Hepatic stellate cell (primary cell): ENCODE measurements at regions not wholly inside any gene's neighbourhood (a gene's known extent, or its start where the extent isn't known, plus 50 kb on each side); places are given as distances from the start of the nearest gene placed in this dataset.
"Not testable (repeated sequence)": the region's sequence is repeated elsewhere in the genome, so short reads cannot be mapped to it uniquely, and the experiment has no call there.

ENCODE experiments used
- DNase-seq: peaks from one replicate; pipeline ENCODE4 v3.0.0; 2011; ENCODE audit warnings: low spot score

GRCh38 chr11:127950162-127950561, 637.2 kb downstream of the ETS1 start:
- DNase-seq: no peak

- no peak for DNase-seq
Measured at GRCh38 chr11:127943763-127944162, 643.6 kb downstream of the ETS1 start.

- DNase-seq: no peak
Measured at GRCh38 chr11:127943152-127943551, 644.2 kb downstream of the ETS1 start.

- not testable (repeated sequence) for DNase-seq
Measured at GRCh38 chr11:127941554-127941953, 645.8 kb downstream of the ETS1 start.

GRCh38 chr11:127939000-127939399, 648.4 kb downstream of the ETS1 start:
- DNase-seq: no peak

- no peak for DNase-seq
Measured at GRCh38 chr11:127935081-127935480, 652.3 kb downstream of the ETS1 start.

DNA sequence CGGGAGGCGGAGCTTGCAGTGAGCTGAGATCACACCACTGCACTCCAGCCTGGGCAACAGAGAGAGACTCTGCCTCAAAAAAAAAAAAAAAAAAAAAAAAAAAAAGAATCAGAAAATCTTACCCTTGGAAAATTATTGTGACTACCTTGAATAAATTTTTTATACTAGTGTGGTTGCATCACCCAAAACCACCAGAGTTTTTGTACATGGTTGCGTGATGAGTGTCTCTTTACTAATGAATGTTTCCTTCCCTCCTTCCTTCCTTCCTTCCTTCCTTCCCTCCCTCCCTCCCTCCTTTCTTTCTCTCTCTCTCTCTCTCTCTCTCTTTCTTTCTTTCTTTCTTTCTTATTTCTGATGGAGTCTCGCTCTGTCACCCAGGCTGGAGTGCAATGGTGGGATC, 653.4 kb downstream of the ETS1 start:
- not testable (repeated sequence) for DNase-seq

DNA sequence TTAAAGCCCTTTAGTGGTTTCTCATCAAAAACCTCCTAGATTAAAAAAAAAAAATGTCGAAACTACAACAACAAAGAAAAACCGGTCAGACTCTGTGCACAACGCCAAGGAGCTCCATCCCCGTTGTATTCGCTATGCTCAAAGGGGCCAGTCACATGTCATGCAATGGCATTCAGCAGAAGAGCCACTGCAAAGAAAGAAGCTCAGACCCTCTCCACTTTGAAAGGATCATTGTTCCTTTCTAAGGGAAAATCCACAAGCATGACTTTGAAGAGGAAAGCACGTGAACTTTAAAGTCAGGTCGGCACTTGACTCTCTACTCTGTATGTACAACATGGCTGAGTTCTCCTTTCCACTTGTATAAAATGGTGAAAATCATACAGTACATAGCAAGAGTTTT, 655.6 kb downstream of the ETS1 start:
- no peak for DNase-seq

DNA sequence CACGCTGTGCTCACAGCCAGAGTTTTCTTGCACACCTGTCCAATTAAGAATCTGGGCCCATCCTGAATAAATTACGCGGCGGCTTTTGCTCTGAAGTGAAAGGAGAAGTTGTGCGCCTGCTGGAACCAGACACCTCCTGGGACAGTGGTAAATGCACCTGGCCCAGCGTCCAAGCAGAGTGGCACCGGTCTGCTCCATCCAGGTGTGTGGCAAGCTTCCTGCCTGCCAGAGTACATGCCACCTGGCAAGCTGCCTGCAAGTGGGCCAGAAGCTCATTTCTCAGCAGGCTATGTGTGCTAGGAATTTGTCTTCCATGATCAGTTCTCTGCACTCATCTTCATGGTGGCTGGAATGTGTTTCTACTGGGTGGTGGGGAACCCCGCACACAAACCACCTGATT, 660.6 kb downstream of the ETS1 start:
- no peak for DNase-seq

DNA sequence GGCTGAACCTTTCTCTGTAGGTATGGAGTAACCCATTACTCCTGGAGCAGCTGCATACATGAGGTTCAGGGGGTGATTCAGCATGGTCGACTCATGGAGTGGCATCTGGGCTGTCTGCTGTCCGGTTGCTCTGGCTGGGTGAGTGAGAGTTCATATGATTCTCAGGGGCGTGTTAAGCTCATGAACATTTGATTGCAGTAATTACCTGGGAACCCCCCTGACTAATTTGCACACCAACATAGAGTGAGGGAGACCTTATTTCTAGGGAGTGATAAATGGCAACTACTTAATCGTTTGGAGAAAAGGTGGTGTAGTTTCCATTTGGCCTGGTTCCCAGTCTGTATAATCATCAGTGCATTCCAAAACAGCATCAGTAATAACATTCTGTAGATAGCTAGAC, 661.9 kb downstream of the ETS1 start:
- no peak for DNase-seq

DNA sequence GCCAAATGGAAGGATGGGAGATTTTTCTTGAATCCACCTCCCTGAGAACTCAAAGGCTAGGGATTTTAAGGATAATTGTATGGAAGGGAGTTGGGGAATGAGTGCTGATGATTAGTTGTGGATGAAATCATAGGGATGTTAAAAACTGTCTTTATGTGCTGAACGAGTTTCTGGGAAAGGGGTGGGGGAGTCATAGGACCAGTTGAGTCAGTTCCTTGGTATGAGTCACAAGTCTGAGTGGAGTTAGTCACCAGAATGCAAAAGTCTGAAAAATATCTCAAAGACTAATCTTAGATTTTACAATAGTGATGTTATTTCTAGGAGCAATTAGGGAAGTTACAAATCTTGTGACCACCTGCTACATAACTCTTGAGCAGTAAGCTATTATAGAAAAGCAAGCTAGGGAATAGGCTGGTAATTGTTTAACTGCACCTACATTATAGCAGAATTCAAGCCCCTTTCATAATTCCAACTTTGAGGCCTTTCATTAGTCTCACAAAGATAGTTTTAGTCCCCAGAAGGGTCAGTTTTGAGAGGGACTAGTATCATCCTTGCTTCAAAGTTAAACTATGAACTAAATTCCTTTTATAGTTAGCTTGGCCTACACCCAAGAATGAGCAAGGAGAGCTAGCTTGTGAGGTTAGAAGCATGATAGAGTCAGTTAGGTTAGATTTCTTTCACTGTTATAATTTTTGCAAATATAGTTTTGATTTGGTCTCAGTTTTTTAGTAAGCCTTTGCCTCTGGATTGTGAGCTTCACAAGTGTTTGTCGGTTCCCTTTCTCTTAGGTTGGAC, 668.0 kb downstream of the ETS1 start:
- peak; percentile 10 for DNase-seq

DNA sequence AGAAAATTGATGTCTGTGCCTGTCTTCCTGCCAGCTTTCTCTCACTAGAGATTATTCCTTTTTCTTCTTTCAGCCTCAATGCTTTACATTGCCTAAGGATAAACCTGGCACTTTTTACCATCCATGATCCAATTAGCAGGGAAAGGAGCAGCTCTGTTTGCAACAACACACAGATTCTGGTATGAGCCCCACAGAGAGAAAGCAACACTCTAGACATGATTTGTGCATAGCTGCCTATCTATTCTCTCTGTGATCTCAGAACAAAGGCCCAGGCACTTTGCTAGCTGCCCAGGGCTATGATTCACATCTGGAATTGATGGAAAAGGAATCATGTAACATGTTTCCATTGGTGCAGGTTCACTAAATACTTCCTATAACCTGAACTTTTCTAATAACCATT, 685.0 kb downstream of the ETS1 start:
- no peak for DNase-seq

DNA sequence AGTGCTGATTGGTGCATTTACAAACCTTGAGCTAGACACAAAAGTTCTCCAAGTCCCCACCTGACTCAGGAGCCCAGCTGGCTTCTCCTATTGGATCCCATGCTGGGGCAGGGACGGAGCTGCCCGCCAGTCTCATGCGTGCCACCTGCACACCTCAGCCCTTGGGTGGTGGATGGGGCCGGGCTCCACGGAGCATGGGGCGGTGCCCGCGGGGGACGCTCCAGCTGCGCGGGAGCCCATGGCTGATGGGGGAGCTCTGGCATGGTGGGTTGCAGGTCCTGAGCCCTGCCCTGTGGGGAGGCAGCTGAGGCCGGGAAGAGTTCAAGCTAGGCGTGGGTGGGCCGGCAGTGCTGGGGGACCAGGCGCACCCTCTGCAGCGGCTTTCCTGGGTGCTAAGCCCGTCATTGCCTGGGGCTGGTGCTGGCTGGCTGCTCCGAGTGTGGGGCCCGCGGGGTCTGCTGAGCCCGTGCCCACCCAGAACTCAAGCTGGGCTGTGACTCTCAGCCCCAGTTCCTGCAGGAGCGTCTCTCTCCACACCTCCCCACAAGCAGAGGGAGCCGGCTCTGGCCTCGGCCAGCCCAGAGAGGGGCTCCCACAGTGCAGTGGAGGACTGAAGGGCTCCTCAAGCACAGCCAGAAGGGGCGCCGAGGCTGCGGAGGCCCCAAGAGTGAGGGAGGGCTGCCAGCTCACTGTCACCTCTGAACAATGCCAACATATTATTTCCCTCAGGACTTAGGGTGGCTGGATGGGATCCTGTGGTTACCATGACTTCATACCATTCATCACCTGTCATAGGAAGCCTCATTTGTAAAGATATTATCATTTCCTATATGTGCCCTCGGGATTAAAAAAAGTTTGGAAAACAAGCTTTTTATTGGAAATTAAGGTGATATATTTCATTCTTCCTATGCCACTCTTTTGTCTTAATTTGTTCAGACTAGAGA, 688.7 kb downstream of the ETS1 start:
- DNase-seq: no peak

DNA sequence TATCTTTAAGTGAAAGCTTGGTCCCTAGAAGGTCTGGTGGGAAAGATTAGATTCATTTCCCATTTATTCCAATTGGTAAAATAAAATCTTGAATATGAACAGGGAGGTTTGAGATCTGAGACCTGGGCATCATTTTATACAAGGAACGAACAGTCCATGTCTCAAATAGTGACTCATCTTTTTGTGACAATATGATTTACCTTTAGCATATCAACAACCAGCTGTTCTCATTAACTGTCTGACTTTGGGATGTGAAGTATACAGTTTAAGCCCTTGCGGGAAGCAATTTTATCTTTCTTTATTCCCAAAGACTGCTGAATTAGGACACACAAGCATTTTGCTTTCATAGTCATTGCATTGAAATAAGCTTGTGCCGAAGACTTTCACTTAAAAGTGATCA, 691.6 kb downstream of the ETS1 start:
- no peak for DNase-seq

DNA sequence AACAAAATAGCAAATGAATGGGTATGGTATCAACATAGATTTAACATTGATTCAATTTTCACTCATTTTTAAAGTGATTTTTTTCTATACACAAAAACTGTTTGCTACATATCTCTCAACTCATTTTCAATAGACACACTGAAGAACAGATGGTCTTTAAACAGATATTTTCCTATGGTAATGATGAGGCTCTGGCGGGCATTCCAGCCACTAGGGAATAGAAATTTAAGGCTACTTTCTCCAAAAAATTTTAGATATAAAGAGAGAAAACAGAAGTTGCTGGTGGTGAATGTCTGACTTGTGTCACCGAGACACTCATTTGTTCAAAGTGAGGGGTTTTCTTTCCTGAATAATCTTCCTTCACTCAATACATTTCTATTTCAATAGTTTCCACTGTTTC, 693.0 kb downstream of the ETS1 start:
- no peak for DNase-seq

DNA sequence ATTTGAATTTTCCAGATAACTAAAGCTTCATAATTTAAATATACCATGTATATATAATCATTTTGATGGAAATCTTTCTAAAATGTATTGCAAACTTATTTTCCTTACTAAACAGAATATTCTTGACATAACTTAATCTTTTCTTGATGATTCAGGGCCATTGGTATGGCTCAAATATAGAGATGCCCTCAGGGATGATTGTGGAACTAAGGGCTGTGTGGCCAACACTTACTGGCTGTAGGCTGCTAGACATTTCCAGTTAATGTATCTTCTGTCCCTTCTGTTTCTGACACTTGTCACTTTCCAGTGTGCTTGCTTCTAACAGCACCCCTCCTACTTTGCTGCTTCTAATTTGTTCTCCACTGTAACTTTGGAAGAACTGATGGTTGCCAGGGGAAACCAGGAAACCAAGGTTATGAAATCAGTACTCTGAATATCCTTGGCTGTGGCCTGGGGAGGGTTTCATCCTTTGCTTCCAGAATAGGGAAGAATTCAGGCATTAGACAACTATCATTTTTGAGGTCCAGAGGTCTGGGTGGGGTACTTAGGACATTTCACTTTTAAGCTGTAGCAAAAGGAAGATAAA, 697.2 kb downstream of the ETS1 start:
- no peak for DNase-seq

GRCh38 chr11:127888386-127888785, 699.0 kb downstream of the ETS1 start:
- no peak for DNase-seq

DNA sequence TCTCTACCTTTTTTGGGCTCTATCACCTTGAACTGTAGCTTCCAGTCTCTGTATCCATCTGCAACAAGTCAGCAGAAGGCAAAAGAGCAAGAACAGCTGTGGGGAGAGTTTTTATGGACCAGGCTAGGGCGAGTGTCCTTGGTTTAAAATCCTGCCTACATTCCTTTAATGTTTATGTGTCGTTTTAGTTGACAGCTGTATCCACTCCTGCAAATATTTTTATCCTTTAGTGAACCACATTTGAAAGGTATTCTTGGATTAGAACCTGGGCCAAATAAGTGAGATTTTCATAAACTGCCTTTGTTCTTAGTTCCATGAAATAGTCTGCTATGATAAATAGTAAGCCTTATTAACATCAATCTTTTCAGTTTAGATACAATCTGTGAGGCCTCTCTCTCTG, 712.2 kb downstream of the ETS1 start:
- DNase-seq: no peak

GRCh38 chr11:127873478-127873877, 713.9 kb downstream of the ETS1 start:
- no peak for DNase-seq

DNA sequence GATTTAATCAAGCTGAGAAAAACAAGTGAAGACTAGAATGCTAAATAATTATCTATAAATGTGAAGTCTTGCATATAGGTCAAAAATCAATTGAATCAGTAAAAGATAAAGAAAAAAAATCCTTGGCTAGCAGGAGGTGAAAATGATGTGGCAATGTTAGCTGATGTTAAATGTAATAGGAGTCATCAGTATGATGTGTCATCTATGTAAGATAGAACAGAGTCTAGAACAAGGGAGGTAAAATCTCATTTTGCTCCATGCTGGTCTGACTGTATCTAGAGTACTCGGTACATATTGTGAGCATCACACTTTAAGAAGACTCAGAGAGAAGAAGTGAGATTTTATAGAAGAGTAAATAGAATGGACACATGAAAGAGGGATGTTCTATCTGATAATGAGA, 721.2 kb downstream of the ETS1 start:
- no peak for DNase-seq

- DNase-seq: no peak
Measured at GRCh38 chr11:127864861-127865260, 722.5 kb downstream of the ETS1 start.

DNA sequence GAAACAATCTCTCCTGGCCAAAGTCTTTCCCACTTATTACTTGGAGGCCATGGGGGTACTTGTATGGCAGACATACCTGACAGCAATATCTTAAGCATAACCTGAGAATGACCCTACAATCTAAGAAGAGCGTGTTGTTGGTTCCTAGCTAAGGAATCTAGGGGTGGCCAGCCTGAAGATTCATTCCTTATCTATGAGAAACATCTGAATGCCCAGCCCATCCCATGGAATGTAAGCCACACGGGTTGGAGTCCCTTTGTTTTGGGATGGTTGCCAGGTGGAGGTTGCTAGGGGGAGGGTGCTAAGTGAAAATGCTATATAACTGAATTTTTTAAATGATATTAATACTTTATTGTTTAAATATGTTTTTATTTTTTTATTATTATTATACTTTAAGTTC, 725.0 kb downstream of the ETS1 start:
- DNase-seq: no peak

DNA sequence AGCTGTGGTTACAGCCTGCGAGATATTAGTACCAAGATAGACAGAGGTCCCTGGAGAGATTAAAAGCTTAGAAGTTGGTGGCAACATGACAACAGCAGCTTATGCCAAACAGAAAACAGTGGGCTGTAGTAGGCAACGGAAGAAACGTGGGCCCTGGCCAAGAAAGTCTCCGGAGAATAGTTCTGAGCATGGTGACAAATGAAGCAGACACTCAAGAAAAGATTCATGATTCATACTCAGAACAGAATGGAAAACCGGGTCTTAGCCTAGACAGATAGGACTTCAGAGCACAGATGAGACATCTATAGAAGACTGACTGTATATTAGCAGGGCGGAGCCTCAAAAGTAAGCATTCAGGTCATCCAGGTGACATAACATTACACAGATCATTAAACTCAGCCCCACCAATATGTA, 727.4 kb downstream of the ETS1 start:
- DNase-seq: no peak
